ENCODE measurements at regions not wholly inside any gene's neighbourhood (a gene's known extent, or its start where the extent isn't known, plus 50 kb on each side); places are given as distances from the start of the nearest gene placed in this dataset.

GRCh38 chr18:65974758-65975157 is 223.9 kb downstream of the CDH7 start:
- no peak overlapping the region for H3K4me3 ChIP-seq (ENCODE audit: low read depth, low read length)
- no peak for DNase-seq (ENCODE audit: low read depth, low spot score)
- TF ChIP-seq, protein P1, sequence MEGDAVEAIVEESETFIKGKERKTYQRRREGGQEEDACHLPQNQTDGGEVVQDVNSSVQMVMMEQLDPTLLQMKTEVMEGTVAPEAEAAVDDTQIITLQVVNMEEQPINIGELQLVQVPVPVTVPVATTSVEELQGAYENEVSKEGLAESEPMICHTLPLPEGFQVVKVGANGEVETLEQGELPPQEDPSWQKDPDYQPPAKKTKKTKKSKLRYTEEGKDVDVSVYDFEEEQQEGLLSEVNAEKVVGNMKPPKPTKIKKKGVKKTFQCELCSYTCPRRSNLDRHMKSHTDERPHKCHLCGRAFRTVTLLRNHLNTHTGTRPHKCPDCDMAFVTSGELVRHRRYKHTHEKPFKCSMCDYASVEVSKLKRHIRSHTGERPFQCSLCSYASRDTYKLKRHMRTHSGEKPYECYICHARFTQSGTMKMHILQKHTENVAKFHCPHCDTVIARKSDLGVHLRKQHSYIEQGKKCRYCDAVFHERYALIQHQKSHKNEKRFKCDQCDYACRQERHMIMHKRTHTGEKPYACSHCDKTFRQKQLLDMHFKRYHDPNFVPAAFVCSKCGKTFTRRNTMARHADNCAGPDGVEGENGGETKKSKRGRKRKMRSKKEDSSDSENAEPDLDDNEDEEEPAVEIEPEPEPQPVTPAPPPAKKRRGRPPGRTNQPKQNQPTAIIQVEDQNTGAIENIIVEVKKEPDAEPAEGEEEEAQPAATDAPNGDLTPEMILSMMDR (IDR thresholded peaks at IDR 0.05; ENCODE audit: low read depth, low read length), result no peak
- in situ Hi-C loops (cut with HindIII; ENCODE audit: low sequenced_read_pairs), result no loop called here

GRCh38 chr18:65968239-65969004 is 217.6 kb downstream of the CDH7 start:
- DNase-seq (ENCODE audit: low read depth, low spot score), result no peak
- H3K4me3 ChIP-seq (ENCODE audit: low read depth, low read length), result no peak overlapping the region
- in situ Hi-C loops (cut with HindIII; ENCODE audit: low sequenced_read_pairs), result no loop called here
- TF ChIP-seq, protein P1 (IDR thresholded peaks at IDR 0.05; ENCODE audit: low read depth, low read length), result peak; percentile 22

DNA sequence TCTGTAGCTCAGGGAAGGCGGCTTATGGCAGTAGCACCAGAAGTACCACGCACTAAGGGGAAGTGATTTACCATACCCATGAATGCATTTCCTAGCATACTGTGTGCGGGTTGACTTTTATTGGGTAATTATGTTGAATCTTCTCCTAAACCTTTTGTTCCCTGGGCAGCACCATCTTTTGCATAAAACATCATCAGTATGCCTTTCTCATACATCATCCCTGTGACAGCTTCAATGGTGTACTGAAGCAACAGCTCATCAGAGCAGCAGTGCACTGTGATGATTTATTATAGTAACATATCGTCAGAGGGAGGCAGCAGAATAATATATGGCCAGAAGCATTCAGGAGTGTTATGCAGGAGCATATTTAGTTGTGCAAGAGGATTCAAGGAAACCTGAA is 204.9 kb downstream of the CDH7 start:
- TF ChIP-seq, protein P1 (IDR thresholded peaks at IDR 0.05; ENCODE audit: low read depth, low read length), result no peak
- in situ Hi-C loops (cut with HindIII; ENCODE audit: low sequenced_read_pairs), result no loop called here
- no peak for DNase-seq (ENCODE audit: low read depth, low spot score)
- no peak overlapping the region for H3K4me3 ChIP-seq (ENCODE audit: low read depth, low read length)

- H3K4me3 ChIP-seq (ENCODE audit: low read depth, low read length), result no peak overlapping the region
- TF ChIP-seq, protein P1 (IDR thresholded peaks at IDR 0.05; ENCODE audit: low read depth, low read length), result no peak
- no peak for DNase-seq (ENCODE audit: low read depth, low spot score)
- in situ Hi-C loops (cut with HindIII; ENCODE audit: low sequenced_read_pairs), result no loop called here
These were observed 203.6 kb downstream of the CDH7 start for GRCh38 chr18:65954372-65954771.

GRCh38 chr18:65946777-65947176 is 196.0 kb downstream of the CDH7 start:
- in situ Hi-C loops (cut with HindIII; ENCODE audit: low sequenced_read_pairs), result no loop called here
- no peak overlapping the region for H3K4me3 ChIP-seq (ENCODE audit: low read depth, low read length)
- DNase-seq (ENCODE audit: low read depth, low spot score), result no peak
- TF ChIP-seq, protein P1 (IDR thresholded peaks at IDR 0.05; ENCODE audit: low read depth, low read length), result no peak

GRCh38 chr18:65943268-65943667 is 192.5 kb downstream of the CDH7 start:
- no peak overlapping the region for H3K4me3 ChIP-seq (ENCODE audit: low read depth, low read length)
- TF ChIP-seq, protein P1 (IDR thresholded peaks at IDR 0.05; ENCODE audit: low read depth, low read length), result no peak
- no peak for DNase-seq (ENCODE audit: low read depth, low spot score)
- in situ Hi-C loops (cut with HindIII; ENCODE audit: low sequenced_read_pairs), result no loop called here
